ENCODE measurements at regions not wholly inside any gene's neighbourhood (a gene's known extent, or its start where the extent isn't known, plus 50 kb on each side); places are given as distances from the start of the nearest gene placed in this dataset.

- TF ChIP-seq CTCF (IDR thresholded peaks at IDR 0.05; ENCODE audit: poor library complexity, severe bottlenecking), result no peak
- TF ChIP-seq EP300 (conservative IDR thresholded peaks at IDR 0.05; ENCODE audit: poor library complexity, severe bottlenecking), result no peak
- no peak for TF ChIP-seq MXI1 (conservative IDR thresholded peaks at IDR 0.05; ENCODE audit: poor library complexity, severe bottlenecking)
- no peak for TF ChIP-seq TAF1 (IDR thresholded peaks at IDR 0.05; ENCODE audit: low read depth)
- no peak for TF ChIP-seq RAD21 (conservative IDR thresholded peaks at IDR 0.05)
- no peak for TF ChIP-seq SMC3 (conservative IDR thresholded peaks at IDR 0.05; ENCODE audit: poor library complexity)
- TF ChIP-seq POLR2AphosphoS5 (IDR thresholded peaks at IDR 0.05), result no peak
- TF ChIP-seq EZH2 (IDR thresholded peaks at IDR 0.05; ENCODE audit: borderline replicate concordance, insufficient read depth, low read length, poor library complexity, severe bottlenecking), result no peak
- TF ChIP-seq, protein P1, sequence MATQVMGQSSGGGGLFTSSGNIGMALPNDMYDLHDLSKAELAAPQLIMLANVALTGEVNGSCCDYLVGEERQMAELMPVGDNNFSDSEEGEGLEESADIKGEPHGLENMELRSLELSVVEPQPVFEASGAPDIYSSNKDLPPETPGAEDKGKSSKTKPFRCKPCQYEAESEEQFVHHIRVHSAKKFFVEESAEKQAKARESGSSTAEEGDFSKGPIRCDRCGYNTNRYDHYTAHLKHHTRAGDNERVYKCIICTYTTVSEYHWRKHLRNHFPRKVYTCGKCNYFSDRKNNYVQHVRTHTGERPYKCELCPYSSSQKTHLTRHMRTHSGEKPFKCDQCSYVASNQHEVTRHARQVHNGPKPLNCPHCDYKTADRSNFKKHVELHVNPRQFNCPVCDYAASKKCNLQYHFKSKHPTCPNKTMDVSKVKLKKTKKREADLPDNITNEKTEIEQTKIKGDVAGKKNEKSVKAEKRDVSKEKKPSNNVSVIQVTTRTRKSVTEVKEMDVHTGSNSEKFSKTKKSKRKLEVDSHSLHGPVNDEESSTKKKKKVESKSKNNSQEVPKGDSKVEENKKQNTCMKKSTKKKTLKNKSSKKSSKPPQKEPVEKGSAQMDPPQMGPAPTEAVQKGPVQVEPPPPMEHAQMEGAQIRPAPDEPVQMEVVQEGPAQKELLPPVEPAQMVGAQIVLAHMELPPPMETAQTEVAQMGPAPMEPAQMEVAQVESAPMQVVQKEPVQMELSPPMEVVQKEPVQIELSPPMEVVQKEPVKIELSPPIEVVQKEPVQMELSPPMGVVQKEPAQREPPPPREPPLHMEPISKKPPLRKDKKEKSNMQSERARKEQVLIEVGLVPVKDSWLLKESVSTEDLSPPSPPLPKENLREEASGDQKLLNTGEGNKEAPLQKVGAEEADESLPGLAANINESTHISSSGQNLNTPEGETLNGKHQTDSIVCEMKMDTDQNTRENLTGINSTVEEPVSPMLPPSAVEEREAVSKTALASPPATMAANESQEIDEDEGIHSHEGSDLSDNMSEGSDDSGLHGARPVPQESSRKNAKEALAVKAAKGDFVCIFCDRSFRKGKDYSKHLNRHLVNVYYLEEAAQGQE (IDR thresholded peaks at IDR 0.05; ENCODE audit: borderline replicate concordance), result no peak
- H3K36me3 ChIP-seq (ENCODE audit: insufficient read depth, low read length), result no peaks in the 10 kb centered on the region
- H3K4me2 ChIP-seq (ENCODE audit: low read length), result no peak overlapping the region
- H3K9me3 ChIP-seq (ENCODE audit: low read length), result no peaks in the 10 kb centered on the region
- no peaks in the 10 kb centered on the region for H3K27me3 ChIP-seq (ENCODE audit: insufficient read depth, low read depth, low read length)
- no peaks in the 10 kb centered on the region for H4K20me1 ChIP-seq (ENCODE audit: insufficient read depth)
- no peak overlapping the region for H2AFZ ChIP-seq (ENCODE audit: low read depth, low read length)
- H3F3A ChIP-seq (ENCODE audit: insufficient read depth, low read length, poor library complexity, severe bottlenecking), result no peaks in the 10 kb centered on the region
- no peaks in the 10 kb centered on the region for H3K79me2 ChIP-seq (replicated peaks; ENCODE audit: insufficient read depth, low read length)
- no peak overlapping the region for H3K27ac ChIP-seq (ENCODE audit: low read length)
- H3K4me3 ChIP-seq (ENCODE audit: low read length), result no peak overlapping the region
- H3K9ac ChIP-seq (ENCODE audit: low read length), result no peak overlapping the region
- H3K9me2 ChIP-seq (ENCODE audit: insufficient read depth, low read length), result no peaks in the 10 kb centered on the region
Observed at GRCh38 chr18:33833842-33834241, 255.8 kb downstream of the ASXL3 start.

GRCh38 chr18:33831424-33831823 is 253.4 kb downstream of the ASXL3 start:
- Histone ChIP-seq H3K9me3 (ENCODE audit: low read length) (no peaks in the 10 kb centered on the region), H3K36me3 (ENCODE audit: insufficient read depth, low read length) (no peaks in the 10 kb centered on the region), H3K27ac (ENCODE audit: low read length) (no peak overlapping the region), H2AFZ (ENCODE audit: low read depth, low read length) (no peak overlapping the region), H3K9ac (ENCODE audit: low read length) (no peak overlapping the region), H3K27me3 (ENCODE audit: insufficient read depth, low read depth, low read length) (no peaks in the 10 kb centered on the region), H3K79me2 (replicated peaks; ENCODE audit: insufficient read depth, low read length) (no peaks in the 10 kb centered on the region), H4K20me1 (ENCODE audit: insufficient read depth) (no peaks in the 10 kb centered on the region), H3K9me2 (ENCODE audit: insufficient read depth, low read length) (no peaks in the 10 kb centered on the region), H3K4me2 (ENCODE audit: low read length) (no peak overlapping the region), H3K4me3 (ENCODE audit: low read length) (no peak overlapping the region), H3F3A (ENCODE audit: insufficient read depth, low read length, poor library complexity, severe bottlenecking) (no peaks in the 10 kb centered on the region)
- no peak for TF ChIP-seq POLR2AphosphoS5 (IDR thresholded peaks at IDR 0.05)
- TF ChIP-seq, protein P1 (IDR thresholded peaks at IDR 0.05; ENCODE audit: borderline replicate concordance), result no peak
- no peak for TF ChIP-seq CTCF (IDR thresholded peaks at IDR 0.05; ENCODE audit: poor library complexity, severe bottlenecking)

Data from neural cell (in vitro differentiated cells).